ENCODE measurements at regions not wholly inside any gene's neighbourhood (a gene's known extent, or its start where the extent isn't known, plus 50 kb on each side); places are given as distances from the start of the nearest gene placed in this dataset.

GRCh38 chr20:6857927-6858326 is 90.4 kb downstream of the BMP2 start:
- no peaks in the 10 kb centered on the region for H4K20me1 ChIP-seq (ENCODE audit: insufficient read depth, low read length)
- no peaks in the 10 kb centered on the region for H3K36me3 ChIP-seq (replicated peaks in 1 of 2; ENCODE audit: control insufficient read depth in 1 of 2, insufficient read depth in 2 of 2, low read length in 2 of 2)
- no peak overlapping the region for H3K27ac ChIP-seq (ENCODE audit: extremely low read length, insufficient read depth, low read length)
- BruUV-seq (replicated peaks), result no TSS peak
- H3K79me2 ChIP-seq (ENCODE audit: insufficient read depth, low read length), result no peaks in the 10 kb centered on the region
- ChIA-PET CTCF (ENCODE audit: low intra/inter-chr PET ratio, low total read pairs) (no interaction called here), POLR2A (no interaction called here)
- 24% methylated on average over 5 of the region's 5 CpGs for WGBS (ENCODE audit: low lambda C conversion rate)
- in situ Hi-C loops (cut with HindIII; ENCODE audit: extremely low pct_ligation_motif_present, low pct_unique_long_range_greater_than_20kb), result no loop called here
- intact Hi-C loops (cut with micrococcal nuclease; ENCODE audit: unreplicated experiment), result no loop called here
- H2AFZ ChIP-seq (ENCODE audit: low read length), result no peak overlapping the region
- no peaks in the 10 kb centered on the region for H3K4me1 ChIP-seq (ENCODE audit: insufficient read depth, low read length)
- DNase-seq (ENCODE audit: low spot score) (no peak), FAIRE-seq (no peak), ATAC-seq (no peak)
- TF ChIP-seq JUNB (CRISPR knock-in tag; IDR thresholded peaks at IDR 0.05; ENCODE audit: borderline replicate concordance) (no peak), PHB2 (IDR thresholded peaks at IDR 0.05; ENCODE audit: partially characterized antibody) (no peak), NFRKB (IDR thresholded peaks at IDR 0.05) (no peak), ZNF33B (CRISPR knock-in tag; IDR thresholded peaks at IDR 0.05) (no peak), BATF2 (CRISPR knock-in tag; IDR thresholded peaks at IDR 0.05) (no peak), MBD4 (IDR thresholded peaks at IDR 0.05; ENCODE audit: borderline replicate concordance, low read length) (no peak)
- H3K27me3 ChIP-seq (ENCODE audit: control insufficient read depth in 1 of 2, insufficient read depth in 2 of 2, low read length in 2 of 2), result no peaks in the 10 kb centered on the region
- H3K4me3 ChIP-seq (replicated peaks in 1 of 3; ENCODE audit: insufficient read depth in 1 of 3, low read depth in 2 of 3, low read length in 3 of 3), result no peak overlapping the region
- H3K9ac ChIP-seq (ENCODE audit: insufficient read depth, low read depth, low read length), result no peak overlapping the region
- H3K4me2 ChIP-seq (ENCODE audit: low read depth, low read length), result no peak overlapping the region
- no peaks in the 10 kb centered on the region for H3K9me3 ChIP-seq (ENCODE audit: low read length)

- H3K9me3 ChIP-seq (ENCODE audit: low read length), result no peaks in the 10 kb centered on the region
- intact Hi-C loops (cut with micrococcal nuclease; ENCODE audit: unreplicated experiment), result no loop called here
- no peak overlapping the region for H3K9ac ChIP-seq (ENCODE audit: insufficient read depth, low read depth, low read length)
- BruUV-seq (replicated peaks), result no TSS peak
- CTCF ChIA-PET (ENCODE audit: low intra/inter-chr PET ratio, low total read pairs), result no interaction called here
- H3K4me2 ChIP-seq (ENCODE audit: low read depth, low read length), result no peak overlapping the region
- no peak overlapping the region for H3K27ac ChIP-seq (ENCODE audit: extremely low read length, insufficient read depth, low read length)
- DNase-seq (ENCODE audit: low spot score), result no peak
- no peaks in the 10 kb centered on the region for H3K79me2 ChIP-seq (ENCODE audit: insufficient read depth, low read length)
- POLR2A ChIA-PET, result no interaction called here
- no peaks in the 10 kb centered on the region for H3K4me1 ChIP-seq (ENCODE audit: insufficient read depth, low read length)
- in situ Hi-C loops (cut with HindIII; ENCODE audit: extremely low pct_ligation_motif_present, low pct_unique_long_range_greater_than_20kb), result no loop called here
- no peaks in the 10 kb centered on the region for H3K36me3 ChIP-seq (replicated peaks in 1 of 2; ENCODE audit: control insufficient read depth in 1 of 2, insufficient read depth in 2 of 2, low read length in 2 of 2)
- FAIRE-seq, result no peak
- H4K20me1 ChIP-seq (ENCODE audit: insufficient read depth, low read length), result no peaks in the 10 kb centered on the region
- no peak overlapping the region for H2AFZ ChIP-seq (ENCODE audit: low read length)
- no peaks in the 10 kb centered on the region for H3K27me3 ChIP-seq (ENCODE audit: control insufficient read depth in 1 of 2, insufficient read depth in 2 of 2, low read length in 2 of 2)
- TF ChIP-seq PHB2 (IDR thresholded peaks at IDR 0.05; ENCODE audit: partially characterized antibody), result no peak
- 6% methylated on average over 2 of the region's 2 CpGs for WGBS (ENCODE audit: low lambda C conversion rate)
- no peak overlapping the region for H3K4me3 ChIP-seq (replicated peaks in 1 of 3; ENCODE audit: insufficient read depth in 1 of 3, low read depth in 2 of 3, low read length in 3 of 3)
- ATAC-seq, result no peak
Observed at GRCh38 chr20:6863355-6863754, 95.9 kb downstream of the BMP2 start.
